CD4-positive, alpha-beta T cell treated with Interleukin-12 subunit alpha and Interleukin-12 subunit beta, for 1 hour (primary cell): ENCODE measurements at regions not wholly inside any gene's neighbourhood (a gene's known extent, or its start where the extent isn't known, plus 50 kb on each side); places are given as distances from the start of the nearest gene placed in this dataset.
"Not testable (repeated sequence)": the region's sequence is repeated elsewhere in the genome, so short reads cannot be mapped to it uniquely, and the experiment has no call there.

Experiments used
- DNase-seq: peaks from one replicate; pipeline ENCODE4 v3.0.0-alpha.2; 2020

DNA sequence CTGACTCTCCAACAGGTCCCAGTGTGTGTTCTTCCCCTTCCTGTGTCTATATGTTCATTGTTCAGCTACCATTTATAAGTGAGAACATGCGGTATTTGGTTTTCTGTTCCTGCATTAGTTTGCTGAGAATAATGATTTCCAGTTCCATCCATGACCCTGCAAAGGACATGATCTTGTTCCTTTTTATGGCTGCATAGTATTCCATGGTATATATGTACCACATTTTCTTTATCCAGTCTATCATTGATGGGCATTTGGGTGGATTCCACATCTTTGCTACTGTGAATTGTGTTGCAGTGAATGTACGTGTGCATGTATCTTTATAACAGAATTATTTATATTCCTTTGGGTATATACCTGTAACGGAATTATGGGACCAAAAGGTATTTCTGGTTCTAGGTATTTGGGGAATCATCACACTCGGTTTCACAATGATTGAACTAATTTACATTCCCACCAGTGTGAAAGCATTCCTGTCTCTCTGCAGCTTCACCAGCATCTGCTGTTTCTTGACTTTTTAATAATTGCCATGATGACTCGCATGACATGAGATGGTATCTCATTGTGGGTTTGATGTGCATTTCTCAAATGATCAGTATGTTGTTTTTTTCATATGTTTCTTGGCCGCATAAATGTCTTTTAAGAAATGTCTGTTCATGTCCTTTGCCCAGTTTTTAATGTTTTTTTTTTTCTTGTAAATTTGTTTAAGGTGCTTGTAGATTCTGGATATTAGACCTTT lies 60.2 kb downstream of the LSMEM1 start:
- no peak for DNase-seq

DNA sequence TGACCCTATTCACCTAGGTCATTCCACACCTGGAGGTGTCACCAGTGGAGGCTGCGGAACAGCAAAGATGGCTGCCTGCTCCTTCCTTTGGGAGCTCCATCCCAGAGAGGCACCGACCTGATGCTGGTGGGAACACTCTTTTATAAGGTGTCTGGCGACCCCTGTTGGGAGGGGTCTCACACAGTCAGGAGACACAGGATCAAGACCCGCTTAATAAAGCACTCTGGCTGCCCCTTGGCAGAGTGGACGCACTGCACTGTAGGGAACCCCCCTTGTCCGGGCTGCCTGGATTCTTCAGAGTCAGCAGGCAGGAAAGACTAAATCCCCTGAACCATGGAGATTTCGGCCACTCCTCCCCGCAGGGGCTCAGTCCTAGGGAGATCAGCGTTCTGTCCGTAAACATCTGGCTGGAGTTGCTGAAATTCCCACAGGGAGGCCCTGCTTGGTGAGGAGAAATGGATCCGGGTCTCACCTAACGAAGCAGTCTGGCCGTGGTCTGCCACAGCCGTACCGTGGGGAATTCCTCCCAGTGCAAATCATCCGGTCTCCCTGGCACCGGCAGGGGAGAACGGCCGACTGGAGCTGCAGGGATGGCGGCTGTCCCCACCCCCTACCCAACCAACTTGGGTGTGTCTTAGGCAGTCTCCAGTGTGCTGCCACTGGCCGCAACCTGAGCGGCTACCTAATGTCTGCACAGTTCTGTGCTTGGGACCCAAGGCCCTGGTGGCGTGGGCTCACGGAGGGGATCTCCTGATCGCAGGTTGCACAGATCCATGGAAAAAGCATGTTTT lies 66.1 kb downstream of the LSMEM1 start:
- DNase-seq: no peak

DNA sequence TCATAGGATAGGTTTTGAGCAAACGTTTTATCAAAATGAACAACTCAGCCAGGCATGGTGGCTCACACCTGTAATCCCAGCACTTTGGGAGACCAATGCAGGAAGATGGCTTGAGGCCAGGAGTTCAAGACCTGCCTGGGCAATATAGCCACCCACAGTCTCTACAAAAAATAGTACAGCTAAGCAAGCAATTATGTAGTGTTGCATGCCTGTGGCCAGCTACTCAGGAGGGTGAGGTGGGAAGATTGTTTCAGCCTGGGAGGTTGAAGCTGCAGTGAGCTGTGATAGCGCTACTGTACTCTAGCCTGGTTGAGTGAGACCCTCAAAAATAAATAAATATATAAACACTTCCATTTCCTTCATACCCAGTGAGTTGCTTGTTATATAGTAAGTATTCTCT lies 67.1 kb downstream of the LSMEM1 start:
- DNase-seq: no peak

DNA sequence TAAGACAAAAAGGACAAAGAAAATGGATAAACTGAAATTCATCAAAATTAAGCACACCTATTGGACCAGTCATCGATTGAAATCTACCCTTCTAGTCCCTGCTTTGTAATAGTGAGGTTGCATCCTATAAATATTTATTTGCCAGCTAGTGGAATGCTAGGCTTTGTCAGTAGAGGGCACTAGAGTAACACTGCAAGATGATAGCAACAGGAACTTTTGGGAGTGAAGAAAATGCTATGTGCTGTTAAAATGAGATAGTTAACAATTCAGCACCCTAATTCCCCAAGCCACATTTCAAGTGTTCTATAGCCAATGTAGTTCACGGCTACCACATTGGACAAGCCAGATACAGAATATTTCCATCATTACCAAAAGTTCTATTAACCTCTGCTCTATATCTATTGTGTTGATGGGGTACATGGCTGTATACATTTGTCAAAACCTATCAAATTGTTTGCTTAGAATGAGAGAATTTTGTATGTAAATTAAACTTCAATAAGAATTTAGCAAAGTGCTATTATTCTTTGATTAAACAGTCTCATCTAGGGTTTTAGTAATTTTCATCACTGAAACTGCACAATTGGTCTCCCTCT lies 69.8 kb downstream of the LSMEM1 start:
- DNase-seq: peak; percentile 64

DNA sequence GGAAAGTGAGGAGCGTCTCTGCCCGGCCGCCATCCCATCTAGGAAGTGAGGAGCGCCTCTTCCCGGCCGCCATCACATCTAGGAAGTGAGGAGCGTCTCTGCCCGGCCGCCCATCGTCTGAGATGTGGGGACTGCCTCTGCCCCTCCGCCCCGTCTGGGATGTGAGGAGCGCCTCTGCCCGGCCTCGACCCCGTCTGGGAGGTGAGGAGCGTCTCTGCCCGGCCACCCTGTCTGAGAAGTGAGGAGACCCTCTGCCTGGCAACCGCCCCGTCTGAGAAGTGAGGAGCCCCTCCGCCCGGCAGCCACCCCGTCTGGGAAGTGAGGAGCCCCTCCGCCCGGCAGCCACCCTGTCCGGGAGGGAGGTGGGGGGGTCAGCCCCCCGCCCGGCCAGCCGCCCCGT lies 70.7 kb downstream of the LSMEM1 start:
- not testable (repeated sequence) for DNase-seq

DNA sequence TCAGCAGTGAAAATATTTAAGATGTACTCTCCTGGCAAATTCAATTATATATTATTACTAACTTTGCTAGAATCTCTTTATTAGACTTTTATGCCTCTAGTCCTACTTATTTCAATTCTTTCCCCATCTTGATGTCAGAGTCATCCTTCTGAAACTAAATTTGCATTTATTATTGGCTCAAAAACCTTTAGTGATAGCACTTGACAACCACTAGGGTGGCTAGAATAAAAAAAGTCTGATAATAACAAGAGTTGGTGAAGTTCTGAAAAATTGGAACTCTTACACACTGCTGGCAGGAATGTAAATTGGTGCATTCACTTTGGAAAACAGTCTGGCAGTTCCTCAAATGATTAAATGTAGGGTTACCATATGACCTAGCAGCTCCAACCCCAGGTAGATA lies 73.8 kb downstream of the LSMEM1 start:
- no peak for DNase-seq

DNA sequence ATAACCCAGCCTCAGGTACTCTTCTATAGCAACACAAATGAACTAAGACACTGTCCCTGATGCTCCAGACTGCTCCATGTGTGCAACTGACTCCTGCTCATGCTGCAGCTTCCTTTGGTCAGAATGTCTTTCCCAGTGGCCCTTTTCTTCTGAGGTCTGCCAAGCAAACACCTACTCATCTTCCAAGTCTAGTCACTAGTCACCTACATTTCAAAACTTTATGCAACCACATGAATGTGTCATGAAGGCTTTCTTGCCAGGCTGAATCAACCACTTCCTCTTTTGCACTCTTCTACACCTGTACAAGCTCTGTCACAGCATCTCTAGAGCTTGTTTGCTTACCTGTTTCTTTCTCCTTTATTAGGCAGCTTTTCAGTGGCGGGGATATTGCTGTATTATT lies 75.8 kb downstream of the LSMEM1 start:
- no peak for DNase-seq

DNA sequence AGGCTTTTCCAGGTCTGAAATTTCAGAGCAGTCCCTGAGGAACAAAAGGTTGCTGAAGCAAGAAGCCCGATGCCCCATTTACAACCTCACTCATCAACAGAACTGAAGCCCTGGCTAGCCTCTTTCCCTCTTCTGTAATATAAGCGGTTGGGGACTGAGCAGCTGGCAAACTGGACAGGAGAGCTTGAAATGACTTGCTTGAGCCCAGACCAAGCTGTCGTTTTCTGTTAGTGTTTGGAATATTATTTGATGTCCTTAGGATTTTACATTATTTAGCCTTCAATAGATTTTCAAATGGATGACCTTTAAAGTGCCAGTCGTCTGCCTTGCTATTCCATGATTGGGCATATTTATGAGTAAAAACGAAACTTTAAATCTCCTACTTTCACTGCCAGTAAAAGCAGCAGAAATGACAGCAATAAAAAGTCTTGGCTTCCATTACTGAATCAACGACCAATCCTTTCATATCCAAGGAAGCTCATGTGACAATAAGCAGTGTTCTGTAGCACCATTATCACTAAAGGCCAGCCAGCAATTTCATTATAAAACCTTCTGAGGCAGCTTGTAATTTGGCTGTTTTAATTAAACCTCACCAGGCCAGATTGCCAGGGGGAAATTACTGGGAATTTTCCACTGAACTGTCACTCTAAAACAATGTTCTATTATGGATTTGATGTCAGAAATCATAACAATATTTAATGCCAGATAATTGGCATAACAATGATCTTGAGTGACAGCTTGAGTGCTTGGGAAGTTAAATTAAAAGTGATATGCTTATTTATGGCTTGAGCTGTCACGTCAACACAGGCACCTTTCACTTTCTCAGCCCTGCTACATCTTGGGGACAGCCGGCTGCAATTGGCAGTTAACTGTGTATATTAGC lies 85.9 kb downstream of the LSMEM1 start:
- no peak for DNase-seq

DNA sequence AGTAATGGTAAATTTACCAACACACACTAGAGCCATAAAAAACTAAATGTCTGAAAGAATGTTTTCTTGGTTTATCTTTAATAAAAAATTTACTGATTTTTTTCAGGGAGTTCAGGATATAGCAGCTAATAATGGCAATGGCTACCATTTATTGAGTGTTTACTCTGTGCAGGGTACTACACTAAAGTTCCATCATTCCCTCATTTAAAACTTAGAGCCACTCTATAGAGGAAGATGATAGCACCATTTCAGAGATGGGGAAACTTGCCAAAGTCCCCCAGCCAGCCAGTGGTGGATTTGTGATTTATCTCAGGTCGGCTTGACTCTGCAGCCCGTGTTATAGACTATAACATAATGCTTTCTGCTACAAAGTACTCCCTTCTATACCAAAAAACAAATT lies 86.6 kb downstream of the LSMEM1 start:
- DNase-seq: no peak

DNA sequence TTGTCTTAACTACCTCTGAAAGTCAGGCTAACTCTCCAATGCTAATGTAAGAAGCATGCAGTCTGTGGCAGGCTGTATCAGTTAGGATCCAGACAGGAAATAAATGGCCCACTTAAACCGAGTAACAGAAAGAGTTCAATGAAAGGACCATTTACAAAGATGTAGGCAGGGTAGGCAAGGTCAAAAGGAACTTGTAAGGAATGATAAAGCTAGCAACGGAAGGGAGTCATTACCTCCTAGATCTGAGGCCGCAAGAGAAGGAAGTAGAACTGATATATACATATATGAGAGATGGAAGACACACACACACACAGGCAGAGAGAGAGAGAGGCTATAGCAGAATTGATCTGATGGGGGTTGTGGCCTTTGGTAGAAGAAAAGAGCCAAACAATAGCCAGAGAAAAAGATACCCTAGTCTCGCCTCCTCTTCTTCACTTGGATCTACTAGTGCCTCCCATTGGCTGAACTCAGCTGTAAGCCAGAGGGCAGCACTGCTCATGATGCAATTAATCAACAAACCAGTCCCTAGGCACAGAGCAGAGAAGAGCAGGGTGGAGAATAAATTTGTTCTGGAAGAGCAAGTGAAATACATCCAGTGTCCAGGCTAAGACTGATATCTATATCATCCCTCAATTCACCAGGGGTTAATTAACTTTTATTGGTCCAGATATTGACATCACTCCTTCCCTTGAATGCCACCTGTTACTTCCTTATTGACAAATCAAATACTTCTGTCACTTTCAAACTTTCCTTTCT lies 91.2 kb downstream of the LSMEM1 start:
- DNase-seq: no peak

DNA sequence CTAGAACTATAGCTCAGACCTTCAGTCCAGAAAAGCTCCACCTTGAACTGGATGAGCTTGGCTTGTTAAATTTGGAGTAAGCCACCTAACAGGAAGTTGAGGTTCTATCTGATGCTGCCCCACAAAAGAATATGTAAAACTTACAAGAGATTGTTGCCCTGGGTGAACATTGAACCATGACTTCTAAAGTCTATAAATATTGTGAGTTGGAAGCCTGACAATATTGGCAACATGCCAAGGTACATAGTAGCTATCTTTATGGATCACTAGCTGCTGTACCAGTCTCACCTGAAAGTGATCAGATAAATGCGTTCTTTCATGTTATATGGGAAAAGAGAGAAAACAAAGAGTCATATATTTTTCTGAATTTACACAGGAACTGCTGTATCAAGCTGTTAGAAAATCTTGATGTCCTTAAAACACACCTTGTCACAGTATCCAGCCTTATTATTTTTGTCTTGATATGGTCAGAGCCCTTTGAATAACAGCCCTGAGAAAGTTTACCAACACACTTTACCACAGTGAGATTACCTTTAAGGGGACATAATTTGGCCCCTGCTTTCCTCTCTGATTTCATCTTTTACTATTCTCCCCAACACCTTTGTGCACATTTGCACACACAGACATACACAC lies 92.0 kb downstream of the LSMEM1 start:
- DNase-seq: no peak

DNA sequence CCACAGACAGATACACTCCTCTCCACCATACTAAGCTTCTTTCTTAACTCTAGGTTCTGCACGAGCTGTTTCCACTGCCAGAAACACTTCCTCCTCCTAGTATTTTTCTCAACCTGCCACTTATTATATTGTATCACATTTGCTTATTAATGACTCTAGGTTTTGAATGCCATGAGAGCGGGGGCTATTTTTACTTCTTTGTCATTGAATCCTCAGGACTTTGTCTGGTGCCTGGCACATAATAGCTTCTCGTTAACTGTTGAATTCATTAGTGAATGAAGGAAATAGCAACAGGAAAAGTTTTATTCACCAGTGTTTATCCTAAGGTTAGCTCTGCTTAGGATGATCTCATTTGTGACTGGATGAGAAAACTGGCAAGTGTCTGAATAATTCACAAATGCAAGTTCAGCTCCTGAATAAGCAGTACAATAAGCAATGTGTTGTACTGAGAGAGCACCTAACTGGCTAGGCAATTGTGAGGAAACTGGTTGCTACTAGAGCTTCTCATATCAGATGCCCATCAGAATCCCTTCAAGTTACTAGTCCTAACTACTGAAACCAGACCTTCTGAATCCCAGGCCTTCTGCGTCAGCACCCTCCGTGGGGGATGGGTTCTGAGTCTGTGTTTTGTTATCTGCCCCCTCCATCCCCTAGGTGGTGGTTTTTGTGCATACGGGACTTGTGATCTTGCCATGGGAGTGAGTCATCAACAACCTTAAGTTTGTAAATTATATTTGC lies 92.7 kb downstream of the LSMEM1 start:
- no peak for DNase-seq

DNA sequence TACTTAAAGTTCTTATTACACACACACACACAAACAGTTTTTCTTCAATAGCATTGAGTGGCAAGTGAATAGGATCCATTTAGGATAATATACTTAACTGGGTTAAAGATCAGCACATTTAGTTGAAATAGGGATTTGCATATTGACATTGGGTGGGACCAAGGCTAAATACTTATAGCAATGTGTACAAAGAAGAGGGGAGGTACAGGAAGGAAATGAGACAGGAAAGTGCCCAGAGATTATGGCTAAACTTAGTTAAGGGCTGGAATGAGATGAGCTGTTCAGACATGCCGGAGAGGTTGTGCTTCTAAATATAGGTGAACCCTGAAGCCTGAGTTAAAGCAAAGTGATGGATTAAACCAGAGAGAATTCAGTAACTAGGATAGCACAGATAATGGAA lies 95.1 kb downstream of the LSMEM1 start:
- no peak for DNase-seq

DNA sequence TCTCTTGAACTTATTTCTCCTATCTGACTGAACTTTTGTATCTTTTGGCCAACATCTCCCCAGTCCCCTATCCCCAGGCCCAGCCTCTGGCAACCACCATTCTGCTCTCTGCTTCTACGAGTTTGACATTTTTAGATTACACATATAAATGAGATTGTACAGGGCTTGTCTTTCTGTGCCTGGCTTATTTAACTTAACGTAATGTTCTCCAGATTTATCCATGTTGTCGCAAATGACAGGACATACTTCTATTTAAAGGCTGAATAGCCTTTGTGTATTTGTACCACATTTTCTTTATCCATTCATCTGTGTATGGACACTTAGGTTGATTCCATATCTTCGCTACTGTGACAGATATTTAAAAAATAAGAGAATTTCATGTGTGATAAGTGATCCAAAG lies 98.6 kb downstream of the LSMEM1 start:
- DNase-seq: no peak

DNA sequence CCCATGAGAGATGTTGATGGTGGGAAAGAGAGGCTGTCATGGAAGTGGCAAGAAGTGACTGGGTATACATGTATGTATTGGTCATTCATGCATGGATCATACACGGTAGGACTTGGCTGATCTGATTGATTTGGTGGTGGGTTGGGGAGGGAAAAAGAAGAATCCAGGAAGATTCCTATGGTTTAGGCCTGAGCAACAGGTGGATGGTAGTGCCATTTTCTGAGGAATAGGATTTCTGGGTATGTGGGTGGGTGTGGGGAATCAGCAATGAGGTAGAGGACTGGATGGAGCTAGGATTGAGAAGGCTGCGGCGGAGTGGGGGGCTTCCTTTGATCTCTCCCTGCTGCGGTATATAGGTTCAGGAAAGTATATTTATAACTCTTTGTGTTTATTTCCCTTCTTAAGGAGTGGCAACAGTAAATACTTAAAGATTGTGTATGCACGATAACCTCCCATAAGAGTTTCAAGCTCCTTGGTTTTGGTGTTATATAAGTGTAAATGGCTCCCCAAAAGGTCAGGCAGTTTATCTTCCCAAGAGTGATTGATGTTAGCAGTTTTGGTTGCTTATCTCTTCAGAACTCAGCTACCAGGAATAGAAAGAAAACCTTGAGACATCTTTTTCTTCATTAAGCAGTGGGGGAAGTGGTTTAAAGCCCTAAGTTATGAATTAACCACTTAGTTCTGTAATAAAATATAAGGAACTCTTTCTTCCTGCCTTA lies 100.1 kb downstream of the LSMEM1 start:
- DNase-seq: no peak

DNA sequence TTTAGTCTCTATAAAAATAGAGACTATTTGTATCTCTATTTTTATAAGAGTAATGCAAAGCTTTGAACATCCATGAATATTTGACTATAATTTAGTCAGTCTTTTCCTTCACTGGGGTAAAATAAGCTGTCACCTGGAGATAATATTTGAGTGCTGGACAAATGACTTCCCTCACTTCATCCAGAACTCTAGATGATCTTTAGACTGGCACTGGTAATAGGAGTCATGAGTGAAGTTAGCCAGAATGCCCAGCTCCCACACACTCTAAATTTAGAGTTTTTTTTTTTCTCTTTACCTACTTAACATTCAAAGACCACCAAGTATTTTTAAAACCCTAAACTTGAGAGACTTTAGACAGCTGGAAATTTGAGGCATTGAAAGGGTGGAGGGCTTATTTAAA lies 100.7 kb downstream of the LSMEM1 start:
- DNase-seq: no peak

DNA sequence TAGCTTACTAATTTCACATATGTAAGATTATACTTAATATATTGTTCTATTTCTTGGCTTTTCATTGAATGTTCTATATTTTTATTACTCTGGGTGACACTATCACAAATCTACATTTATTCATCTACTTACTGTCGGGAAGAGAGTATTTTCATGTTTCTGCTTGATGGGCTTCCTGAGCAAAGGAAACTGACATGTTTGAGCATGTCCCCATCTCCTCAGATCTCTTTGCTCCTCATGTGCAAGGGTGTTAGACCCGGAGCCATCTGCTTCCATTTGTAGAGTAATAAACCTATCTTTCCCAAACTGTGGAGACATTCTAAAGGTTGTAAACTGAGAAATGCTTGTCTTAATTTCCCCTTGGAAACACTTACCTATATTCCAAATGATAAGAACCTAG lies 103.5 kb downstream of the LSMEM1 start:
- no peak for DNase-seq

DNA sequence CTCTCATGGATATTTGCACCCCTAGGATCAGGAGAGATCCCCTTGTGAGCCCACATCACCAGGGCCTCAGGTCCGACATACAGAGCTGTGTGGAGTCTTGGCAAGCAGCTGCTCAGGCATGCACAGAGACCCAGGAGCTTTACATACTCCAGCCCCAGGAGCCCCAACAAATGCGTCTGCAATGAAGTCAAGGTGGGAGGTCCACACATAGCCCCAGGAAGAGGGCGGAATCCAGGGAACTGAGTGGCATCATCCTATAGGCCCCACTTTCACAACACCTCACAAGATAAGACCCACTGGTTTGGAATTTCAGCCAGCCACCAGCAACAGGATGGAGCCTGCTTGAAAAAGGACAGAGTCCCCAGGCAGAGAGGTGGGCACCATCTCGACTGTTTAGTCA lies 106.7 kb downstream of the LSMEM1 start:
- no peak for DNase-seq

DNA sequence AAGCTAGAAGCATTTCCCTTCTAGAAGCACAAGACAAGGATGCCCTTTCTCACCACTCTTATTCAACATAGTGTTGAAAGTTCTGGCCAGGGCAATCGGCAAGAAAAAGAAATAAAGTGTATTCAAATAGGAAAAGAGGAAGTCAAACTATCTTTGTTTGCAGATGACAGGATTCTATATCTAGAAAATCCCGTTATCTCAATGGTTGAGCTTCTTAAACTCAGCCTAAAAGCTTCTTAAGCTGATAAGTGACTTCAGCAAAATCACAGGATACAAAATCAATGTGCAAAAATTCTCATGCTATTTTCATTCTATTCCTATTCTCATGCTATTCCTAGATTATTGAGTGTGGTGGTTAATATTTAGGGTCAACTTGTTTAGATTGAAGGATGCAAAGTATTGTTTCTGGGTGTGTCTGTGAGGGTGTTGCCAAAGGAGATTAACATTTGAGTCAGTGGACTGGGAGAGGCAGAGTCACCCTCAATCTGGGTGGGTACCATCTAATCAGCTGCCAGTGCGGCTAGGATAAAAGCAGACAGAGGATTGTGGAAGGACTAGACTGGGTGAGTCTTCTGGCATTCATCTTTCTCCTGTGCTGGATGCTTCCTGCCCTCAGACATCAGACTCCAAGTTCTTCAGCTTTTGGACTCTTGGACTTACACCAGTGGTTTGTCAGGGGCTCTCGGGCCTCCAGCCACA lies 111.9 kb downstream of the LSMEM1 start:
- DNase-seq: not testable (repeated sequence)

DNA sequence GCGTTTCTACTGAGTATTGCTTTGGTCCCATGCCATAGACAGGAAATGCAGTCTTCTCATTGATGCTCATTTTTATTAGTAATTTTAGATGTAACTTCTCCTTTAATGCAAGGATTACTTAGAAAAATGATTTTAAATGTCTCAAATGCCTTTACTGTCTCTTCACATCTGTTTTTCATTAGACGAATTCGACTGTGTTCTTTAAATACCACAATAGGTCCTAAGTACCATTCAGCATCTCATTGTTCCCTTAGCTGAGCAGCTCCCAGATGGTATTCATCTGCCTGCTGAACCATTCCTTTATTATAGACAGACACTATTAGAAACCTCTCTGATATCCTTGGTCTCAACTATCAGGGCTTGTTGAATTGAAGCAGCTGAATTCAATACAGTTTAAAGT lies 113.6 kb downstream of the LSMEM1 start:
- no peak for DNase-seq
